GM19455 (cell line): ENCODE measurements at regions not wholly inside any gene's neighbourhood (a gene's known extent, or its start where the extent isn't known, plus 50 kb on each side); places are given as distances from the start of the nearest gene placed in this dataset.

ENCODE experiments used
- ATAC-seq: cut with Tn5 transposase; IDR thresholded peaks from one replicate; pipeline ENCODE4 v1.9.1; 2021; ENCODE audit not compliant: unreplicated experiment

DNA sequence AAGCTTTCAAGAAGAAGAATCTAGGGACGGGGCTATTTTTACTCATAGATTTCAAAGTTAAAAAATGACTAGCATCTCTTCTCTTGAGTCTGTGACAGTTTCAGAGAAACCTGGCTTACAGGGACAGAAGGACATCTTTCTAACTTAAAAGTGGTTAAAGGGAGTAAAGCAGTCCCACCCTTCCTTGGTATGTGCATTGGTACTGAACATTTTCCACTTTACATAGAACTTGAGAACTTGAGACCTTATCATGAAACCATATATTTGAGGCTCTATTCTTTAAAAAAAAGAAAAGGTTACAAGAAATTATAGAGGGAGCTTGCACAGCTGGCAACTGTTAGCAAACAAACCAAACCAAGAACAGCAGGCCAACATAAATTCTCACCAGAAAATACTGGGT lies 73.4 kb upstream of the GAREM1 start:
- no peak for ATAC-seq

DNA sequence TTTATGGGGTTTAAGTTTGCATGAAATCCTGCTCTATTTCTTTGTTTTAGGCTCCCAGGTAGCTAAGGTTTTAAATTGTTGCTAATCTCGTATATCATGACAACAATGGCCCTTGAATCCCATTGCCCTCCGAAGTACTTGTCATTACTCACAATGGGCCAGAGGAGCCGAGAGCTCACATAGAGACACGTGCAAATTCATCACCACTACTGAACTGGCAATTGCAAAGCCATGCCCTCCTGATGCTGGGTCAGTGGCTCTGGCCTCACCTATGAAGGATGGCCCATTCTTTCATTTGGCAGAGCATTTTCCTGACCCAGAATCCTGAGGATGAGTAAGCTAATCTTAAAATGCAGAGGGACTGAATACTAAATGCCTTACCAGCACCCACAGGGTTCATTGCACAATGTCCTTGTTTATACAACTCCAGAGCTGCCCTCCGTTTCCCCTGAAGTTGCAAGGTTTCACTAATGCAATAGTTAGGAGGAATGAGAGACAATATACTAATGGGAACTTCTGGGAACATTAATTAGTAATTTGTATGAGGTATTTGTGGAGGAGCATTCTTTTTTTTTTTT lies 71.6 kb upstream of the GAREM1 start:
- no peak for ATAC-seq

DNA sequence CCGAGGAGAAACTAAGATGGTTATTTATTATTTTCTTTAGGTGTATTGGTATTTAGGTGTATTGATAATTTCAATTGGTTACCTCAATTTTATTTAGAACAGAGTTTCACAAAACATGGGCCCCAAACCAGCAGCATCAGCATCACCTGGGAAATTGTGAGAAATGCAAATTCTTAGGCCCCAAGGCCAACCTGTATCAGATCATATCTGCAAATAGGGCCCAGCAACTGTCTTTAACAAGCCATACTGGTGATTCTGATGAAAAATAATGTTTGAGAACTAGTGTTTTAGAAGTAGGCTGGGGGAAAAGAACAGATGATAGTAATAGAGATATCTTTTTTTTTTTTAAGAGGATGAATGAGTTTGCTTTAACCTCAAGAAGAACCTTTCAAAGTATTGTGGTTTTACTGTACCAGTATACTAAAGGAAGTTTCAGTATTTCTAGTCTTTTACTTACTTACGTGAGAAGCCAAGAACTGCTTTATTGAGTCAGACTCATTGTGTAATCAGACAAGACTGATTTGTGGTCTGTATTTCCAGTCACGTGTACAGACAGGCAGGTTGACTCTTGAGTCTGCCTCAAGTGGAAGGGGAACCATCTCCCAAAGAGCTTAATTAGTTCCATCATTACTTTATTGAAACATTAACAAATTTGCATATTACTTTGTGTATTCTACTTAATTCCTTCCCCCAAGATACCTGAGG lies 60.4 kb upstream of the GAREM1 start:
- peak; percentile 66 for ATAC-seq

DNA sequence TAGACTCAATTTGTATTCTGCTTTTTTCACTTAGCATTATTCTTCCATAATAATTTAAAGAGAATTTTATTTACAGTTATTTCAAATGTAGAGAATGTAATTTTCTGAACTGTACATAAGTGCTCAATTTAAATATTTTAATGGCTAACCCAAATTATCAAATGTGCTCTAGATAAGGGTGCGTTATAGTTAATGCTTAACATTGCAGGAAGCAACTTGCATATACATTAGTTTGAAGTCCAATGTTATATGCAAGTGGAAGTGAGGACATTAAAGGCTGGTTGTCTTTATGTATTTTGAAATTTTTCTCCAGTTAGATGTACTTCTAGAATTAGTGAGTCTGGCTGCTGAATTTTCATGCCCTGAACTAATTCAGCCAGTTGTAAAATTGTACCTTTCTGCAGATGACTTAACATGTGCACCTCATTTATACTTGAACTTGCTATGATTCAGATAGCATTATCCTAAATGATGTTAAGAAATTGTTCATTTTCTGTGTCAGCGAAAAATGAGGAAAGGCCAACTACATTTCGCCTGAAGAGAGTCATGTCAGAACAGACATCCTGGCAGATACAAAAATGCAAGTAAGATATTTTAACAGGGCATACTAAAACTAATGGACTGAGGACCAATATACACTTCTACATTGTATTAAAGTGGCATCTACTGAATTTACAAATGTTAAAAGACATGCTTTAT lies 59.2 kb upstream of the GAREM1 start:
- ATAC-seq, result no peak

DNA sequence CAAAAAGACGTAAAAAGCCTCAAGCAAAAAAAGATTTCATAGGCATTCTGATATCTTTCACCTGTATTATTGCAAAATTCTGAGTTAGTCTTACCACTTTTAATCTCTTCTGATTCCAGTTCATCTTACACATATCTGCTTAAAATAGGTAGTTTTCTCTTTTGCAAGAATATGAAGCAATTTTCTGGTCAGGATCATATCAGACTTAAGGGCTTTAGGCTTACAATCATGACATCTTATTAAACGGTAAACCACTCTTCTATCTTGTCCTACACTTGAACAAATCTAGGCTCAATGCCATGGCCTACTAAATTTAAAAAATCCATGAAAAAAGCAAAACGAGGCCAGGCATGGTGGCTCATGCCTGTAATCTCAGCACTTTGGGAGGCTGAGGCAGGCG lies 50.1 kb upstream of the GAREM1 start:
- ATAC-seq, result no peak
